ENCODE measurements at regions not wholly inside any gene's neighbourhood (a gene's known extent, or its start where the extent isn't known, plus 50 kb on each side); places are given as distances from the start of the nearest gene placed in this dataset.

DNA sequence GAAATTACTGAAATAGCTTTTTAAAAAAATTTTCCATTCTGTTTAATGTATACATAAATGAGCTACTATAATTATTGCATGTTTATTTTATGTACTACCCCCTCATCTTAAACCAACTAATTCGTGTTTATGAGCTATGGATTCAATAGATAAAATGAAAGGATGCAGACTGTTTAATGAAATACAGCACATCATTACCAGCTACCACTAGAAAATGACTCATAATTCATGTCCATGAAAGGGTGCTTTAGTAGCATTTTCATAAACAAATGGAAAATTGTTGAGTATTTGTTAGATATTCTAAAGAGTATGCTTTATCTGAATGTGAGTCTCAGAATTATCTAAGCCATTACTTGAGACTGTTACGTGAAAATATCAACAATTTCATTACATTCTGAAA, 1590.1 kb downstream of the HACE1 start:
- TF ChIP-seq EZH2 (IDR thresholded peaks at IDR 0.05; ENCODE audit: borderline replicate concordance, low read length): no peak
- TF ChIP-seq, protein P1, sequence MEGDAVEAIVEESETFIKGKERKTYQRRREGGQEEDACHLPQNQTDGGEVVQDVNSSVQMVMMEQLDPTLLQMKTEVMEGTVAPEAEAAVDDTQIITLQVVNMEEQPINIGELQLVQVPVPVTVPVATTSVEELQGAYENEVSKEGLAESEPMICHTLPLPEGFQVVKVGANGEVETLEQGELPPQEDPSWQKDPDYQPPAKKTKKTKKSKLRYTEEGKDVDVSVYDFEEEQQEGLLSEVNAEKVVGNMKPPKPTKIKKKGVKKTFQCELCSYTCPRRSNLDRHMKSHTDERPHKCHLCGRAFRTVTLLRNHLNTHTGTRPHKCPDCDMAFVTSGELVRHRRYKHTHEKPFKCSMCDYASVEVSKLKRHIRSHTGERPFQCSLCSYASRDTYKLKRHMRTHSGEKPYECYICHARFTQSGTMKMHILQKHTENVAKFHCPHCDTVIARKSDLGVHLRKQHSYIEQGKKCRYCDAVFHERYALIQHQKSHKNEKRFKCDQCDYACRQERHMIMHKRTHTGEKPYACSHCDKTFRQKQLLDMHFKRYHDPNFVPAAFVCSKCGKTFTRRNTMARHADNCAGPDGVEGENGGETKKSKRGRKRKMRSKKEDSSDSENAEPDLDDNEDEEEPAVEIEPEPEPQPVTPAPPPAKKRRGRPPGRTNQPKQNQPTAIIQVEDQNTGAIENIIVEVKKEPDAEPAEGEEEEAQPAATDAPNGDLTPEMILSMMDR (IDR thresholded peaks at IDR 0.05; ENCODE audit: low read length): no peak
- no peaks in the 10 kb centered on the region for H3K9me2 ChIP-seq (ENCODE audit: low read depth, low read length)
- no peak overlapping the region for H3K4me2 ChIP-seq (ENCODE audit: low read length)
- no peaks in the 10 kb centered on the region for H3F3A ChIP-seq (ENCODE audit: insufficient read depth, low read length)
- H3K36me3 ChIP-seq (ENCODE audit: insufficient read depth, low read length): no peaks in the 10 kb centered on the region
- H3K4me1 ChIP-seq (ENCODE audit: insufficient read depth, low read length, severe bottlenecking): no peaks in the 10 kb centered on the region
- H2AFZ ChIP-seq (ENCODE audit: low read length): no peak overlapping the region
- no peaks in the 10 kb centered on the region for H4K20me1 ChIP-seq (ENCODE audit: insufficient read depth, low read length)
- H3K9ac ChIP-seq (ENCODE audit: low read length): no peak overlapping the region
- no peak overlapping the region for H3K27ac ChIP-seq (ENCODE audit: low read depth, low read length, poor library complexity, severe bottlenecking)
- H3K27me3 ChIP-seq (ENCODE audit: insufficient read depth, low read length): no peaks in the 10 kb centered on the region
- H3K79me2 ChIP-seq (ENCODE audit: insufficient read depth, low read length): no peaks in the 10 kb centered on the region
- no peak overlapping the region for H3K4me3 ChIP-seq (ENCODE audit: low read depth, low read length, poor library complexity, severe bottlenecking)
- no peaks in the 10 kb centered on the region for H3K9me3 ChIP-seq (ENCODE audit: low read length)

DNA sequence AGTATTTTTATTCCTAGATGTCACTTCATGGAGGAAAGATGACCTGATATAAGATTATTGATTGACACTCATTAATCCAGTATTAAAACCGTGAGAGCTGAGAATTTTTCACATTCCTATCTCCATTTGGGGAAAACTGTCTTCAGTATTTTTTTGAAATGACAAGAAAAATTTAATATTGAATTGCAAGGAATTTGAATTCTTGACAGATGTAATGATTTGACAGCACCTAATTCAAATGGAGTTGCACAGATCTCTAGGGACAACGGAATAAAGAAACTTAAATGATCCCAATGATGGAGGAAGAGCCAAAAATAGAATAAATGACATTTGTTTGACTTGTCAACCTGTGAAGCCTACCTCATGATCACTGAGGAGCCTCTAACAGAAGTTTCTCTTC, 1591.4 kb downstream of the HACE1 start:
- no peaks in the 10 kb centered on the region for H3K79me2 ChIP-seq (ENCODE audit: insufficient read depth, low read length)
- no peak overlapping the region for H2AFZ ChIP-seq (ENCODE audit: low read length)
- no peaks in the 10 kb centered on the region for H3K9me3 ChIP-seq (ENCODE audit: low read length)
- no peaks in the 10 kb centered on the region for H3K27me3 ChIP-seq (ENCODE audit: insufficient read depth, low read length)
- H3K4me1 ChIP-seq (ENCODE audit: insufficient read depth, low read length, severe bottlenecking): no peaks in the 10 kb centered on the region
- TF ChIP-seq EZH2 (IDR thresholded peaks at IDR 0.05; ENCODE audit: borderline replicate concordance, low read length): no peak
- TF ChIP-seq, protein P1 (IDR thresholded peaks at IDR 0.05; ENCODE audit: low read length): no peak
- no peak overlapping the region for H3K9ac ChIP-seq (ENCODE audit: low read length)
- no peaks in the 10 kb centered on the region for H3K9me2 ChIP-seq (ENCODE audit: low read depth, low read length)
- no peaks in the 10 kb centered on the region for H3K36me3 ChIP-seq (ENCODE audit: insufficient read depth, low read length)
- H3K4me3 ChIP-seq (ENCODE audit: low read depth, low read length, poor library complexity, severe bottlenecking): no peak overlapping the region
- H4K20me1 ChIP-seq (ENCODE audit: insufficient read depth, low read length): no peaks in the 10 kb centered on the region
- no peak overlapping the region for H3K4me2 ChIP-seq (ENCODE audit: low read length)
- H3K27ac ChIP-seq (ENCODE audit: low read depth, low read length, poor library complexity, severe bottlenecking): no peak overlapping the region
- H3F3A ChIP-seq (ENCODE audit: insufficient read depth, low read length): no peaks in the 10 kb centered on the region

DNA sequence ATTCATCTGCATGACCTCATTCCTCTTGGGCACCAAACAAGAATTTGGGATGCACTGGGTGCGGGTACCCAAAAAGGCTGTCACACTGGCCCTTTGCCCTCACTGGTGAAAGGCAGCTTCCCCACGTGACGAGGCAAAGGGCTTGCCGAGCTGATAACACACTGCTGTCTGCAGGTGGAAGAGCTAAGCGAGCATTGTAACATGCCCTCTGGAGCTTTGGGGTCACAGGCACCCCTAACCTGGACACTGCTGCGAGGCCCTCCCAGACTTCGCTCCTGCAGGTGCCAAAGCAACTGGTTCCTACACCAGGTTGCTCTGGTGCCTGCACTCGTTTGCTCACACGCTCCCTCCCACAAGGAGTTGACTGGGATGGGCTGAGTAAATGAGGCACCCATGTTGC, 1595.7 kb downstream of the HACE1 start:
- no peaks in the 10 kb centered on the region for H3K36me3 ChIP-seq (ENCODE audit: insufficient read depth, low read length)
- no peak overlapping the region for H3K9ac ChIP-seq (ENCODE audit: low read length)
- H3K9me2 ChIP-seq (ENCODE audit: low read depth, low read length): no peaks in the 10 kb centered on the region
- H3F3A ChIP-seq (ENCODE audit: insufficient read depth, low read length): no peaks in the 10 kb centered on the region
- H3K9me3 ChIP-seq (ENCODE audit: low read length): no peaks in the 10 kb centered on the region
- H3K4me2 ChIP-seq (ENCODE audit: low read length): no peak overlapping the region
- H3K27ac ChIP-seq (ENCODE audit: low read depth, low read length, poor library complexity, severe bottlenecking): no peak overlapping the region
- H3K4me3 ChIP-seq (ENCODE audit: low read depth, low read length, poor library complexity, severe bottlenecking): no peak overlapping the region
- H3K79me2 ChIP-seq (ENCODE audit: insufficient read depth, low read length): no peaks in the 10 kb centered on the region
- H4K20me1 ChIP-seq (ENCODE audit: insufficient read depth, low read length): no peaks in the 10 kb centered on the region
- no peak for TF ChIP-seq EZH2 (IDR thresholded peaks at IDR 0.05; ENCODE audit: borderline replicate concordance, low read length)
- TF ChIP-seq, protein P1 (IDR thresholded peaks at IDR 0.05; ENCODE audit: low read length): no peak
- H3K27me3 ChIP-seq (ENCODE audit: insufficient read depth, low read length): no peaks in the 10 kb centered on the region
- H2AFZ ChIP-seq (ENCODE audit: low read length): no peak overlapping the region
- H3K4me1 ChIP-seq (ENCODE audit: insufficient read depth, low read length, severe bottlenecking): no peaks in the 10 kb centered on the region

All from OCI-LY1 (cell line).